Astrocyte of the hippocampus (primary cell): ENCODE measurements at regions not wholly inside any gene's neighbourhood (a gene's known extent, or its start where the extent isn't known, plus 50 kb on each side); places are given as distances from the start of the nearest gene placed in this dataset.

Source experiments
- DNase-seq: peaks from one replicate; pipeline ENCODE4 v3.0.0; 2011; ENCODE audit warnings: low read depth, low spot score

DNA sequence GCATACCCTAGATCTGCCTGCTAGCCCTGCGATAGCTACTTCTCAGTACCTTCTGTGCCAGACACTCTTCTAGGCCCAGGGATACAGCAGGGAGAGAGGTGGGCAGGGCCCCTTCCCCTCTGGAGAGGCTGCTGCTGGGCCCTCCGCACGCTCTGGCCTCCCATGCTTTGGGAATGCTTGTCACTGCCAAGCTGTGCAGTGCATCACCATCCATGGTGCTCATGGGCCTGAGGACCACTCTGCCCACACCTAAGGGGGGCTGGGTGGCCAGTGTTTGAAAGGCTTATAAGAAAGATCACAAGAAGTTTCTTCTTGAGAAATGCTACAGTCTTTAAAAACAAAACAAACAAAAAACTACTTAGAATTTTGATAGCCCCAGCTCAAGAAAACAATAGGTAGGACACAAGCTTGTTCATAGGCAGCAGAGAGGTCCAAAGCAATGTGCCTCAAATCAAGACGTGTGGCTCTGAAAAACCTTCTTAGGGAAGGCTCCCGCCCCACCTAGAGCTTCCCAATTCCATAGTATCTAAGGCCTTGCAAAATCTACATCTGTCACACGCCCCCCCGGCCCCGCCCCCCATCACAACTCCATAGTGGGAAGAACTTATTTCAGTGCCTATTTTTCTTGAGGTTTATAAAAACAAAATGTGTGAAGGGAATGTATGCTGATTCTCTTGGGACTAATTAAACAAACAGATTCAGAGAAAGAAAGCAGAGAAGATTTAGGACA is 145.8 kb downstream of the TM9SF2 start:
- DNase-seq: no peak

DNA sequence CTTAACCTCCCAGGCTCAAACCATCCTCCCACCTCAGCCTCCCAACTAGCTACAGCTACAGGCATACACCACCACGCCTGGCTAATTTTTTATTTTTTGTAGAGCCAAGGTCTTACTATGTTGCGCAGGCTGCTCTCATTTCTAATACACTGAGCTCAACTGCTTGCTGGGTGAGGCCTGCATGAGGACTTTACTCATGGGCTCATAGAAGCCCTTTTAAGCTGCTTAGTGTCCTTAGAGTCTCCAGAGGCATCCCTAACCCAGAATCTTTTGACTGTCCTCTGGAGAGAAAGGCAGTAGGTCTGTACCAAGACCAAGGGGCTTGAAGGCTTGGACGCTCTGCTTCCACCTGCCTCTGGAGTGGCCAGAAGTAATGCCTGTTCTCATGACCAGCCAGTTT is 141.6 kb downstream of the TM9SF2 start:
- DNase-seq: no peak

DNA sequence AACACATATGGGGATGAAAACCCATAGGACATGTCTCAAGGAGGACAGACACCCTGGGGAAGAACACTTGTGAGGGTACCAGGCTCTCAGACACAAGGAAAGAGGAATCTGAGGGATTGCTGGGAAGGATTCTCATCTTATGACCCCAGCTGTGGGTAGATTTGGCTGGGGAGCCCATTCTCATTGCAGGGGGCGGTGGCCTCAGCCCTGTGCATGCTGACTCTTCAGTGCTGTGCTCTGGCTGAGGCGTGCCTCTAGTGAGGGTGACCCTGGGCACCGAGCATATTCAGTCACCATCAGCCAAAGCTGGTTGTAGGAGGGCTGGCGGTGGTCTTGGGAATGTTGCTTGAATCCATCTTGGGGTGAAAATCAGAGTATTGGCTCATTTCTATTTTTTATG is 140.7 kb downstream of the TM9SF2 start:
- DNase-seq: no peak

DNA sequence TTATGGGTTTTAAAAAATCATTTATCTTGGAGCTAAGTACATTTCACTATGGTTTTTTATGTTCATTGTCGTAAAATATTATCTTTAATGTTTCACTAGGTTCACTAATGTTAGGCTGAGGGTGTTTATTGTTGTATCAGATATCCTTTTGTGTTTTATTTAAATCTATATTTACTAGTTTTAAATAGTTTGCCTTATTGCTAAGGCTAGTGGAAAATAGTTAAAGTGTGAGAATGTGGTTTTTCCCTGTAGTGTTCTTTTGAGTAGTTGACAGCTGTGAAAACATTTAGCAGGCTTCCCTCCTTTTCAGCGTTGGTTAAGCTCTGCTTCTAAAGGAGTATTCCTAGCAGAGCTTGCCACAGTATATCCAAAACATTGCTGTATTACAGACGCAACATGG is 139.0 kb downstream of the TM9SF2 start:
- DNase-seq: peak; percentile 17

DNA sequence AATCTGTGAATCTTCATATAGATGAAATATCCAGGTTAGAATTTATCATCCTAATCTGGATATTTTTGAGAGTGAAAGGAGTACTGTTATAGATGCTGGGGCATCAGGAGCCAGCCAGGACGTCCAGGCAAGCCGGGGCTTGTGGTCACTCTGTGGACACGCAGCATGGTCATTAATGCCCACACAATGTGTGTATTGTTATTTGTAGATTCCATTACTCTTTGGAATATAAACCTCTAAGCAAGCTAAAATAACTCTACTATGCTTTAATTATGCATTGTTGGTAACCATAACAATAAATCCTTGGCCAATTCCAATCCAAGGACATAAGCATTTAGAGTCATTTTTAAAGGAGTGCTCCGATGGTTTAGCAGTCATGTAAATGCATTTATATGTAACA is 137.9 kb downstream of the TM9SF2 start:
- peak; percentile 33 for DNase-seq

DNA sequence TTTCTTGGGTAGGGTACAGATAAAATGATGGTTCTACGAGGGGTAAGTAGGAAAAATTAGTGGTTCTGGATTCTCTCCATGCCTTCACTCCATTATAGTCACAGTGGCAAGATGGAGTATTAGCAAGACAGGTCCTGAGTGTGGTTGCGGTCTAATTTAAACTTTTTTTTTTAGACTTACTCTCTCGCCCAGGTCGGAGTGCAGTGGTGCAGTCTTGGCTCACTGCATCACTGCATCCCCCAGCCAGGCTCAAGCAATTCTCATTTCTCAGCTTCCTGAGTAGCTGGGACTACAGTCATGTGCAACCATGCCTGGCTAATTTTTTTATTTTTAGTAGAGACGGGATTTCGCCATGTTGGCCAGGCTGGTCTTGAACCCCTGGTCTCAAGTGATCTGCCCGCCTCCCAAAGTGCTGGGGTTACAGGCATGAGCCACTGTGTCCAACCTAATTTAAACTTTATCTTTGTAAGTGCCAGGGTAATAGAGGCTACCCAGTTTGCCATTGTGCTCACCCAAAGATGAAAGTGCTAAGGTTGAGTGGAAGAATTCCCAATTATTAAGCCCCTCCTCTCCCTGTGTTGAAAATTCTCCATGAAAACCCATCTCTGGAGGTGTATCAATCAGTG is 135.6 kb downstream of the TM9SF2 start:
- no peak for DNase-seq

DNA sequence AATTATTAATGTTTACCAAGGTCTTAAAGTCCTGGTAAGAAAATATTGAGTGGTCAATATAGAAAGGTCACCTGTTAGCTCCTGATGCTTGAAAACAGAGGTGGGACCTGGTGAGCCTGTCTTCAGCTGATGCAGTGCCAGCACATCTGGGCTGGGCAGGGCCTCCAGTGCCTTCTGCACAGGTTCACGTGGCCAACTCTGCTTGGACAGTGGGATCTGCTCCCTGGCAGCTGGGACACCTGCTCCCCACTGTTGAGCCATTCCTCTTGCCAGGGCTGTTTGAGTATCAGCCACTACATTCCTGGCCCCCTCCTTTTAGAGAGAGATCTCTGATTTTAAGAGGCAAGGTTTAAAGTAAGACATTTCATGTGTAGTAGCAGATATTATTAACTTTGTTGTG is 135.0 kb downstream of the TM9SF2 start:
- no peak for DNase-seq

DNA sequence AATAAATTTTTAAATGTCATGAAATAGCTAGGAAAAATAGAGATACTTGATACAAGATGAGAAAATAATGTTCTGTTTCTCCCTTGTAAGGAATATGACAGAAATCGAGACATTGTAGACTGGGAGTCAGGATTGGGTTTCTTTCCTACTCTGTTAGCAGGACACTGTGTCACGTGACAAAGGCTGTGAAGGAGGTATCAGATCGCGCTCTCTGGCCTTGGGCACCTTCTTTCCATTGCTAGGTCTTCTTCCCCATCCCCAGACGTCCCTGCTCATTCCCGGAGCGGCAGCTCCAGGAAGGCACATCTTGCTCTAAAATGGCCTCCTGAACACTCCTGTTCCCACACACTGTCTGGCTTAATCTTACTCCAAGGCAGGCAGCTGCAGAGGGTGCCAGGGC is 133.4 kb downstream of the TM9SF2 start:
- no peak for DNase-seq

DNA sequence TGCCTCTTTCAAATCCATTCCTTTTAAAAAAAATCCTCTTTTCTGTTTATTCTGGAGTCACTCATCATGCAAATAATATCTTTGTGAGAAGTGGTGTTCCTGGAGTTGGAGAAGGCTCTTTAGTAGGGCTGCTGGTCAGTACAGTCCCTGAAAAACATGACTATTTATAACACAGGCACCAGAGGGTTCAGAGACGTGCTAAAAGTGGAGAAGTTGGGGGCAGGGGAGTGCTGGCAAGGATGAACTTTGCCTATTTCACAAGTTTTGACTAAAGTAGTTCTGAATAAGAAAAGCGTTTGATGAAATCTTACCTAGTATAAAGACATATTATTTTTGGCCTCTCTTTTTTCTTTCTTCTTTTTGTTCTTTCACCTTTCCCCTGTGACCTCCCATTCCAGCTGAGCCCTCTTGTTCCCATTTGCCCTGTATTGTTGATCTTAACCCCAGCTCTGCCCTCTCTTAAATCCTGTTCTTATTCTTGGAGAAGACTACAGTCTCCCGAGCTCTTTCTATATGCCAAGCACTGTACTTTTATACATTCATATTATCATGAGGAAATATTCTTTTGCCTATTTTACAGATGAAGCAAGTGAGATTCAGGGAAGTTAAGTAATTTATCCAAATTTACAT is 129.1 kb downstream of the TM9SF2 start:
- DNase-seq: no peak

DNA sequence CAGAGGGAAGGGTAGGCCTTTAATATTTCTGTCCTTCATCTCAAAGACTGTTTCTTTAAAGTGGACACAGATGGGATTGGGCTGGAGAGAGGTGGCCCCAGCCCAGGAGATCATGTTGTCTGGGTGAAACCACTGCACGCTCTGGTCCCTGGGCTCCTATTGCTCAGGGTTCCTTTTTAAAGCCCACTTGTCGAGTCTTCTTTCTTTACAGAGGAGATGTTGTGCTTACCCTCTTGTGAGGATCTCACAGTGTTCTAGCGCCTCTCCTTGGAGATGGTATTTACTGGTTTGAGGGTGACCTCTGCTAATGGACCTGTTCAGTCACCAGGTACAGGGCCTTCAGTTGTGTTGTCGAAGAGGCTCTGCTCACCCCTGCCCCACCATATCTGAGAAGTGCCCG is 128.4 kb downstream of the TM9SF2 start:
- no peak for DNase-seq

DNA sequence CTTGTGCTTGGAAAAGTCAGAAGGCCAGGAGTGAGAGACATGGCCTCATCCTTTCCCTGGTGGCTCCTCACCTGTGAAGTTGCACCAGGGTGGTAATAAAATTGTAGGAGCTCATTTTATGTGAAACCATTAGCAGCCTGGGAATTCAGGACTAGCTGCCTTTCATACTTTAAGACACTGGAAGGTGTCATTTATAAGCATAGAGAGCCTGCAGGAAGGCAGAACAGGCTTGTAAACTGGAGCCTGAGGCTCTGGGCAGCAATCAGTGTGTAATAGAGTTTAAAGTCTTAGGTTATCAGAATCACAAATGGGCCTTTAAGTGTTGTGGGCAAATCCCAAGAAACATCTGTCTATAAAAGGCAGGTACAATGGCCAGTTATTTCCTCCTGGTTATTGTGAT is 127.2 kb downstream of the TM9SF2 start:
- DNase-seq: no peak

DNA sequence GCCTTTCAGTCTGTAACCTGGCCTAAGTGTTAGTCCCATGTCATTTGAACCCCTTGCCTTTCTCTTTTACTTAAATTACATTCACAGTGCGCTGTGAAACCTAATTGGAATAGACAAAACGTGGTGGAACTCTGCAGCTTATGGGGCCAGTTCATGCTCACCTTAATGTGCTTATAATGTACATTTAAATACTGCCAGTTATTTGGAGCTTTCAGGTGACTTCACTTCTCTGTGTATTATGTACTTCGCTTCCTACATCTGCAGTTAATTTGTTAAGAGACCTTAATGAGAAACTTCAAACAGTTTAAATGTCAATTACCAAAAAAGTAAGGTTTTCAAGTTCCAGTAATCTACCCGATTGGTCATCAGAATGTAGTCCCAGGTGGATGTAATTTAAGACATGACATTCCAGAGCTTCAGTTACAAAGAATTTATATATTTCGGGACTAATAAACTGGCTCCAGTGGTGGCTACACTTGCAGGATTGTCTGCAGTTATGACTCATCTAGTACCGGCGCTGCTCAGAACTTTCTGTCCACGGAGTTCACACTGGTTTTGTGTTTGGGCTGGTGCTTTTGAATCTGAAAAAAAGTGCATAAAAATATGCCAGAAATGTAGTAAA is 125.3 kb downstream of the TM9SF2 start:
- peak; percentile 64 for DNase-seq

DNA sequence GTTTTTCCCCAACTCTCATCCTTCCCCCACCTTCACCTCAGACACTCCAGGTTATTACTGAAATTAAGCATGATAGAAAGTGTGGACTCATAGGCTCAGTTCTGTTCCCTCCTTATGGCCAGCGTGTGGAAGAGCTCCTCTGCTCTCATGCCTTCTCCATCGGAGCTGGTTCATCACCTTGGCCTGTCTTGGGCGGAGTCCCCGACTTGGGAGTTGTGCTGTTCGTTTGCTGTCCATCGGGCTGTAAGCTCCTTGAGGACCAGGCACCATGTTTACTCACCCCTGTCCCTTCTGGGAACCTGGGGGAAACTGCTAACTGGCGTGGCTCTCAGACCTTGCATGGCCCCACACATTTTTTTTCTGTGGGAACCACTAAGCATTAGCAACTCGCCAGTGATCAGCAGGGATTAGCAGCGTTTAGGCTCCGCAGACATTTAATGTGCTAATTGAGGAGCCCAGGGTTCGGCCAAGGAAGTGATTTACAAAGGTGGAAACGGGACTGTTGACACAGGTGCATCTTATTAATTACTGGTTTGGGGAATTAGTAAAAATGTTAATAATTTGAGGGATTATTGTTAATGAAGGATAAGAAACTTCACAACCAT is 123.8 kb downstream of the TM9SF2 start:
- DNase-seq: no peak

DNA sequence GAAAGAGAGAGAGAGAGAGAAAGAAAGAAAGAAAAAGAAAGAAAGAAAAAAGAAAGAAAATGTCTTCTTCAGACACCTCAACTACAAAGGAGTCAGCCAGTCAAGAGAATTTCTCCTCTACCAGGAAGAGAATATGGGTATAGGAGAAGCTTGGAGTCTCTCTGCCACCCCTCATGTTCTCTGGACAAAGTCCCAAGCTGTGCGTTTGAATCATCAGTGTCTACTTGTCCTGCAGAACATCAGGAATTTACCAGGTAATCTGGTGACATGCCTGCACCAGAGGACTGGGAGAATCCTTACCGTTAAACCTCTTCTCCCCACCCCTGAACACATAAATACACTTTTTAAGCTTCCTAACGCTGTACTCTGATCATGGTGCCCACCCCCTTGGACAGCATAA is 119.5 kb downstream of the TM9SF2 start:
- no peak for DNase-seq

DNA sequence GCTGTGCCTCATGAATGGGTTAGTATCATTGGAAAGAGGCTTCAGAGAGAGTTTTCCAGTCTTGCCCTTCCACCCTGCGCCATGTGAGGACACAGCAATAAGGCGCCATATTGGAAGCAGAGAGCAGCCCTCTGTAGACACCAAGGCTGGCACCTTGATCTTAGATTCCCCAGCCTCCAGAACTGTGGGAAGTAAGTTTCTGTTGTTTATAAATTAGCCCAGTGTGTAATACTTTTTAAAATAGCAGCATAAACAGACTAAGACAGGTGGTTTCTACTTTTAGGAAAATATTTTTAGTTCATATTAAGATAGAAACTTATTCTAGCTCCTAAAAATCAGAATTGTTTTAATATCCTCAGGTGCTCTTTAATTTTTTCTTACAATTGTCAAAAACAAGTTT is 117.9 kb downstream of the TM9SF2 start:
- no peak for DNase-seq

DNA sequence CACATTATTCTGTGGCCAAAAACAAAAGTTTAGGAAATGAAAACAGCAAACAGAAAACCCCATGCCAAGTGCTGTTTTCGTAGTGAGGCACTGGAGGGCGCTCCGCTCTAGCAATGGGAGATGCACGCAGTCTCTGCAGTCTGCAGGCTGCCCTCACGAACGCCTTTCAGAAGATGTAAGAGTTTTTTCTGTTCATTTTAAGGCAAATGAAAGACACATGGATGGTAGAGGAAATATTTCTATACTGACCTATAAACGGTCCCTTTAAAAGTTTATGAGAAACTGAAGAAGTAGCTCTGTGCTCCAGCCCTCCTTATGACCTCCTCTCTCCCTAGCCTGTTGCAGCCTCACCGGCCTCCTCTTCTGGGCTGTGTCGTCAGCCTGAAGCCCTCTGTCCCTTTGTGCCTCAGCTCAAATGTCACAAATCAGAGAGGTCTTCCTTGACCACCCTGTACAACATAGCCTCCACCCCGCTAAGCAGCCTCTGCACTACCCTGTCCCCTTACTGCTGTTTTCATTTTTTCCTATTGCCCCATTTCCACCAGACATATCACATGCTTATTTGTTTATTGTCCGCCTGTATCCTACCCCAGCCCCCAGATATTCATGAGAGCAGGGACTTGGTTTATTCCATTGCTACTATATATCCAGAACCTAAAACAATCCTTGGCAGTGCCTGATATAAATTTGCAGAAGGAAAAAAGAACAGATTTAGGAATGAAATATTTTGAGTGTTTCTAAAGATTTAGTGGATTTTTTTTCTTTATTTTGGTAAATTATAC is 116.4 kb downstream of the TM9SF2 start:
- peak; percentile 75 for DNase-seq

DNA sequence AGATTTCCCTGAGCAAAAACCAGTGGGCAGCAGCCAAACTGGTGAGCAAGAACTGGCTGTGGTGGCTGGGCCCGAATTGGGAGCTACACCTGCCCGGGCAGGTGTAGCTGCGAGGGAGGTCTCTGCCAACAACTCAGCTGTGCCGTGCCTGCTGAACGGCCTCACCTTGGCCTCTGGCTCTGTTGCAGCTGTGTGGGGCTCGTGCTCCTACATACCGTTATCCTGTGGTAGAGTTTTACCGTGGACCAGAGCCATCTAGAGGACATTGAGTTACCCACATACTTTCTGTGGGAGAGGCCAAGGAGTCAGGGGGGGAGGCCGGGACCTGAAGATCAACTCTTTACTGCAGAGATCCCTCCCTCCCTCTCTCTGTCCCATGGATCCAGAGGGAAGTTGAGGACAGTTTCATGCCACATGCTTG is 113.2 kb downstream of the TM9SF2 start:
- DNase-seq: no peak
